OCI-LY1 (cell line): ENCODE measurements at regions not wholly inside any gene's neighbourhood (a gene's known extent, or its start where the extent isn't known, plus 50 kb on each side); places are given as distances from the start of the nearest gene placed in this dataset.

Source experiments
- EZH2 ChIP-seq: fragments of 200-600 bp; sonication (generic), shearing (Covaris generic); IDR thresholded peaks from 2 replicates; pipeline ENCODE4 v1.8.0; 2017; ENCODE audit warnings: borderline replicate concordance, mixed run types, mild to moderate bottlenecking, antibody characterized with exemption, low read length, moderate library complexity, mixed read lengths
- TF ChIP-seq, protein P1 (sequence below): fragments of 200-600 bp; sonication (generic), shearing (Covaris generic); IDR thresholded peaks from 2 replicates; pipeline ENCODE4 v1.5.1; 2017; ENCODE audit warnings: mild to moderate bottlenecking, antibody characterized with exemption, low read length, moderate library complexity, mixed read lengths

DNA sequence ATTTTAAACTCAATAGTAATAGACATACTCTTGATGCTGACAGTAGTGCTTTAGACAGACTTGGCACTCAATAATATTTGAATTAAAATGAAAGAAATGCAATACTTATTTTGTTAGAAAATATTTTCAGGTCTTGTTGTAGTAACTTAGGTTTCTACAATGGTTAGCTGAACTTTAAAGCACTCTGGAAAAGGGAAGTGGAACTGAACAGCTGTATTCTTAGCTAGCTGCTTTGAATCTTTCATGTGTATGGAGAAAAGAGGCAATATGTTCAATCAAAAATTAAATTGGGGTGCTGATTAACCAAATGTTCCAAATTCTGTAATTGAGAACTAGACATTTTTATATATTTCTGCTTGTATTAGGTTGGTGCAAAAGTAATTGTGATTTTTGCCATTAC, 517.9 kb upstream of the RAG2 start:
- TF ChIP-seq EZH2, result no peak
- TF ChIP-seq, protein P1, sequence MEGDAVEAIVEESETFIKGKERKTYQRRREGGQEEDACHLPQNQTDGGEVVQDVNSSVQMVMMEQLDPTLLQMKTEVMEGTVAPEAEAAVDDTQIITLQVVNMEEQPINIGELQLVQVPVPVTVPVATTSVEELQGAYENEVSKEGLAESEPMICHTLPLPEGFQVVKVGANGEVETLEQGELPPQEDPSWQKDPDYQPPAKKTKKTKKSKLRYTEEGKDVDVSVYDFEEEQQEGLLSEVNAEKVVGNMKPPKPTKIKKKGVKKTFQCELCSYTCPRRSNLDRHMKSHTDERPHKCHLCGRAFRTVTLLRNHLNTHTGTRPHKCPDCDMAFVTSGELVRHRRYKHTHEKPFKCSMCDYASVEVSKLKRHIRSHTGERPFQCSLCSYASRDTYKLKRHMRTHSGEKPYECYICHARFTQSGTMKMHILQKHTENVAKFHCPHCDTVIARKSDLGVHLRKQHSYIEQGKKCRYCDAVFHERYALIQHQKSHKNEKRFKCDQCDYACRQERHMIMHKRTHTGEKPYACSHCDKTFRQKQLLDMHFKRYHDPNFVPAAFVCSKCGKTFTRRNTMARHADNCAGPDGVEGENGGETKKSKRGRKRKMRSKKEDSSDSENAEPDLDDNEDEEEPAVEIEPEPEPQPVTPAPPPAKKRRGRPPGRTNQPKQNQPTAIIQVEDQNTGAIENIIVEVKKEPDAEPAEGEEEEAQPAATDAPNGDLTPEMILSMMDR, result no peak
